GM18508 (cell line): ENCODE measurements at regions not wholly inside any gene's neighbourhood (a gene's known extent, or its start where the extent isn't known, plus 50 kb on each side); places are given as distances from the start of the nearest gene placed in this dataset.
"Not testable (repeated sequence)": the region's sequence is repeated elsewhere in the genome, so short reads cannot be mapped to it uniquely, and the experiment has no call there.

Experiments used
- ATAC-seq: cut with Tn5 transposase; IDR thresholded peaks from one replicate; pipeline ENCODE4 v1.9.1; 2021; ENCODE audit warnings: moderate number of reproducible peaks; ENCODE audit not compliant: insufficient read depth, unreplicated experiment

DNA sequence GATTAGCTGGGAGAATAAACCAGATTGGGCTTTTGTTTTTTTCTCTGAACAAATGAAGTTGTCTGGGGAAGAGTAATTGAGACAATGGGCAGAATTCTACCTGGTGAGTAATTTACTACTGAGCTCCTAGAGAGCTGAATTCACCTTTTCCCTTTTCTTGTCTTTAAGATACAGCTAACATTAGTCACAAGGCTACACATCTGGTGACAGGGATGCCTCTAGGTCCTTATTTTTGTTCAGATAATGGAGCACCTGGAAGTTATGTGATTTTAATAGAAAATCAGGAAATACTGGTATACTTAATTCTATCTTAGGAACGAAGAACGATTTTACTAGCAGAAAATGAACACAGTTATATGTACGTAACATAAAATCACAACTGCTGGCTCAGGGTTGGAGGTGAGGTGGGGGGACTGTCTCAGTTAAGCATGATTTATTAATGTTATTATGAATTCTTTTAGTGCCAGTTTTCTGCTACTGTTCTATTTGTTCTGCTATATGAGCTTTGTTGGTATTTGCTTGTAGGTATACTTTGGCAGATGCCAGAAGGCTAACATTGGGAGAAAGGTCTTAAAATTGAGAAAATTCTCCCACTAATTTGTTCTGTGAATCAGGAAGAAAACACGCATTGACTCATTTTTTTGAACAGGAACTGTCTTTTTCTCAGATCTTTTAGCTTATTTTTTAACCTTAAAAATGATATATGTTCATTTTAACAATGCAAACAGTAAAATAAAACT lies 482.7 kb upstream of the RGS6 start:
- ATAC-seq: no peak

DNA sequence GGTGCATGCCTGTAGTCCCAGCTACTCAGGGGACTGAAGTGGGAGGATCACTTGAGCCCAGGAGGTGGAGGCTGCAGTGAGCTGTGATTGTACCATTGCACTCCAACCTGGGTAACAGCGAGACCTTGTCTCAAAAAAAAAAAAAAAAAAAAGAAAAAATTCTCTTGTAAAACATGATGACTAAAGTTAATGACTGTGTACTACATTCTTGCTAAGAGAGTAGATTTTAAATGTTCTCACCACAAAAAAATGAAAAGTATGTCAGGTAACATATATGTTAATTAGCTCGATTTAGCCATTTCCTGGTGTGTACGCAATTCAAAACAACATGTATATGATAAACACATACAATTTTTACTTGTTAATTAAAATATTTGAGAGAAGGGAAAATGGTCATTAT lies 480.7 kb upstream of the RGS6 start:
- ATAC-seq: no peak

DNA sequence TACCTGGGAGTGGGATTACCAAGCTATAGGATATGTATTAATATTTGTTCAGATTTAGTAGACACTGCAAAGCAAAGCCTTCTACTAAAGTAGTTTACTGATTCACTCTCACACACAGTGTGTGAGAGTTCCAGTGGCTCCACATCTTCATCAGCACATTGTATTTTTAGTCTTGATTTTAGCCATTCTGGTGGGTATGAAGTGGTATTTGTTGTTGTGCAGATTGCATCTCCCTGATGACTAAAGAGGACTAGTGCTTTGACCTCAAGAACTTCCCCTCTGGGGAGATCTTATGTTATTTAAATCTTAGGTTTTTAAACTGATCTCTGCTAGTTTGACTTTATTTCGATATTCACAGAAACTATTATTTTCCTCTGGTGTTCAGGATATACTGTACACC lies 479.7 kb upstream of the RGS6 start:
- ATAC-seq: no peak

DNA sequence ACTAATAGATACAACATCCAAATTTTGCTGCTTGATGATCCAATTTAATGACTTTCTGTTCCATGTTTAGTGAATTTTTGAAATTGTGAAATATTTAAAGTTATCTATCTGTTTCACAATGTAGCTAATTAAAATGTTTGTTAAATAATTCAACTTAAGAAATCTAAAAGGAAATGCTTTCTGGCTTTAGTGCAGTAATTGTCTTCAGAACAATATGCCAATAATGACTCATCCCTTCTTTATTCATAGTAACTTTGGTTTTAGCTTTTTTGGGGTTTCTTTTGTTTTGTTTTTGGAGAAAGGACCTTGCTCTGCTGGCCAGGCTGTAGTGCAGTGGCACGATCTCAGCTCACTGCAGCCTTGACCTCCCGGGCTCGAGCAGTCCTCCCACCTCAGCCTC lies 479.2 kb upstream of the RGS6 start:
- no peak for ATAC-seq

DNA sequence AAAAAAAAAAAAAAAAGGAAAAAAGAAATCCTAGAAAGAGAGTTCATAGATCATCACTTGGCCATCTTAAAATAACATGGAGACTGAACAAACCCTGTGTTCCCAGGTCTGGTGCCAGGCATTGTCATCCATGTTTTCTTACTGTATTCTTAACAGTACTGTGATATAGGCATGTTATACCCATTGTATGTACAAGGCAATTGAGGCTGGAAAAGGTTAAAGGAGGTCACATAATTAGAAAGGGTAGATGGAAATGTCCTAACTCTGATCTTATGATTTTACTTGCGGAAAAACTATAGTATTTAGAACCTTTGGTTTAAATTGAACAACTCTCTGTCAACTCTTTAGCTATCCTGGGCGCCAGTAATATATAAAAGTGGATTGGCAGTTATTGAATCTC lies 478.2 kb upstream of the RGS6 start:
- ATAC-seq: no peak

DNA sequence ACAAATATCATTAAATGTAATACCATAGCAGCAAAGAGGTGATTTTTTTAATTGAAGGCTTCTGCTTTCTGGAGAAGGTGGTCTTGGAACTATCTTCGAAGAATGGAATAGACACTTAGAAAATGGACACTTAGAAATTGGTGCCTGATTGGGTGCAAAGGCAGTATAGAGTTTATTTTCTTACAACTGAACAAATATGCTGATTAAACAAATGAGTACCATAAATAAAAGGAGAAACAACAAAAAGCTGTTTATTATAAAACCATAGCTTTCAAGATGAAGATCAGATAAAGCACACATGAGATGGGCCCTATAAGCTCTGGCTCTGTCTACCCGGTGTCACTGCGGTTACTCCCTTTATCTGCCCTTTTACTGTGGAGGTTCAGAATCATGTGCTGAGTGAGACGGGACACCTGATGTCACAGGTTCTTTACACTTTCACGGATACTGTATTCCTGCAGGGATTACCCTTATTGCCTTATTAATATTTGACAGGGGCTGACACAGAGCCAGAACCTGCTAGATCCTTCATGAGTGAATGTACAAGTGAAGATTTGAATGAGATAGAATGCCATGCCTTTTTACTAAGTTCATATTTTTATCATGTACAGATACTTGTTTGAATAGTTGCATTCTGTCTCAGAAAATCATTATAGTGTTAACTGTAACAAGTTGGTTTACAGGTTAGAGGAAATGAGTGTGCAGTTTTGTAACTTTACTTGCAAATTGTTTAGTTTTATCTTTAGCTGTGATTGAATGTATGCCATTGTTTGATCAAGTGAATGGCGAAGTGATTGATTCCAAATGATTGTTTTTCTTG lies 477.5 kb upstream of the RGS6 start:
- no peak for ATAC-seq

DNA sequence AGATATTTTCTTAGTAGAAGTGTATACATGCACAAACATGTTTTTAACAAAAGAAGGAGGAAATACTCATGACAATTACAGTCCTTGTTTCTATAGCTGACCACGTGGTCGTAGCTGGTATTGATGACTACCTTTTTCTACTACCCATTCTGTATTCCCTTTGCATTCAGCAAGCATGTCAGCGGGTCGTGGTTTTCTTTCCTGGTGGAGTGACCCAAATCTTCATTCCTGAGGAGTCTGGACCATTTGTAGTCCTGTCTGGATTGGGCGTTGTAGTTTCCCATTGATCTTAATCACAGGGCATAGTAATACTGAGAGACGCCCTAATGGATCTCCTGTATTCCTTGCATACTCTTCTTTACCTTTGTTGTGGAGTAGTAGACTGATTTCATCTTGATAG lies 472.1 kb upstream of the RGS6 start:
- no peak for ATAC-seq

DNA sequence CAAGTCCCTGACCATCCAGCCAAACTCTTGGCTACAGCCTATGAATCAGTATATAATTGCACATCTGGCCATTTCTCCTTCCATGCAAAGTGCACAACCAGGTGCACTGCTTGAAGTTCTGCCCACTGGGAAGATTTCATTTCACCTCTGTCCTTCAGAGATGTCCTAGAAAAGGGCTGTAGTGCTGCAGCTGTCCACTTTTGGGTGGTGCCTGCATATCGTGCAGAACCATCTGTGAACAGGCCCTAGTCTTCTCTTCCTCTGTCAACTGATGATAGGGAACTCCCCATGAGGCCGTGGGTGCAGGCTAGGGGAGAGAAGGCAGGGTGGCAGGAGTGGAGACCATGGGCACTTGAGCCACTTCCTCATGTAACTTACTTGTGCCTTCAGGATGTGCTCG lies 470.6 kb upstream of the RGS6 start:
- ATAC-seq: not testable (repeated sequence)

DNA sequence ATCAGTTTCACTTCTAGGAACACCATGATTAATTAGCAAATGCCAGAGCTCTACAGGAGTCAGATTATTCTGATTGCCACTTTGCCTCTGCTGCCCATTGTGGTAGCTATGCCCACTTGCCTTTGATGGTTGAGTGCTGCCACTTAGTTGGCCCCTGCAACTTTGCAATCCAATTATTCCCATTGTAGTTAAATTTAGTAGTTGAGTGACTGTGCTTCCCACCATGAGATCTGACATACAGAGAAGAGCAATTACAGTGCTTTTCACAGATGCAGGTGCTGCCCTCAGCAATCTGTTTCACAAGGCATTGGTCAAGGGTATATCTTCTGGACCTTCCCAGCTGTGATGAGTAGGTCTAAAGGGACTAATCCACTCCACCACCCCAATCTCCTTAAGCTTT lies 468.4 kb upstream of the RGS6 start:
- ATAC-seq: no peak

DNA sequence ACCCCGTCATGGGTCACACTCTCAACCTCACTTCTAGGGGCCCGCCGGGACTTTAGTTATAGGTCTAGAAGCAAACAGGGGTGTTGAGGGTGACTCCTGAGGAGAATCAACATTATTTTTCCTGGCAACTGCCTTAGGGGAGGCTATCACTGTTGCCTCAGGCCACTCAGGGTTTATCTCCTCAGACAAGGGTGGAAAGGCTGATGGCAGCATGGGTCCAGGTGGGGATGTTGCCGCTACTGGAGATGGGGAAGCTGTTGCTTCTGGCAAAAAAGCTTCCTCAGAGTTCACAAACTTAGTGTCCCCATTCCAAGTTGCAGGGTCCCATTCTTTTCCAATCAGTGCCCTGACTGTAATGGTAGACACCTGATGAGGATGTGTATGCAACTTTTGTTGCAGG lies 467.4 kb upstream of the RGS6 start:
- no peak for ATAC-seq

DNA sequence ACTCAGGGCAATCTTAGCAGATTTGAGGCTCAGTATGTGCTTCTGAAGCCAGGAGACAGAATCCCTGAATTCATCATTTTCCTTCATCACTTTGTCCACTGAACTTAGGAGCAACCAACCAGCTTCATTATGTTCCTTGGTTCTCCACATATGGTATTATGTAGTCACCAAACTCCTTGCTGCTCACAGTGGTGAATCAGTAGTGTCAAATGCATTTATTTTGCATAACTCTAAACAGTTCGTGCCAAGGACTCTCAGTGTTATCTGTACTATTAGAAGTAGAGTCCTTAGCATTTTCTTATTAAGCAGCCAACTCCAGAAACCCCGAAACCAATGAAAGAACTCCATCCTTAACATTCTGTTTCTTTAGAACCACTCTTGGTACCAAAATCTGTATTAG lies 466.9 kb upstream of the RGS6 start:
- no peak for ATAC-seq

DNA sequence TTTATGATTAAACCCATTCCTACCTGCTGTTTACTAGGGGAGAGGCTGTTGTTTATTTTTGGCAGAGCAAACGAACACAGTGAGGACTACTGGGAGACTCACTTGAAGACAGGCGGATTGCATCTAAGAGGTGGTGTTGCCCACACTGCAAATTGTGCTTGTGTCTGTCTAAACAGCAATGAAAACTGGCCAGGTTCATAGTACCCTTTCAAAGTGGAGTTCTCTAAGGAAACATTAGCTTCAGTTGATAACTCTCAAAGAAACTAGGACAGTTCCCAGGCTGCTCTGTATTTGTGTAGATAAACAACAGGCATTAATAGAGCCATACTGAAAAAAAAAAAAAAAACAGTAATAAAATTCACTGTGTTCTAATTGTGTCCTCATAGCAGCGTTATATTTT lies 466.0 kb upstream of the RGS6 start:
- no peak for ATAC-seq

DNA sequence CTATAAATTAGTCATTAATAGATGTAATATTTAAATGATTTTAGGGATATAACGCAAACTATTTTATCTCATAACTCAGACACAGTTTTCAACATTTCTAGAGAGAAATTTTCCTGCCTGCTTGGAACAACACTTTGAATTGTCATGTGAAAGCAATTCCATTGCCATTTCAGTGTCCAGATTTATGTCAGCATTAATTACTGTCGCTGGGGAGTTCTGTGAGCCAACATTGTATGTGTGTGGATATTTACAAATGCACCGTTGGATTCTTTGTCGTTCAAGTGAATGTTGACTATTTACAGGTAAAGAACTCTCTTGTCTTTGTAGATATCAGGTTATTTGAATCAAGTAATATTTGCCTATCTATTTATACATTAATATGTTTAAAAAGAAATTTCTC lies 465.3 kb upstream of the RGS6 start:
- no peak for ATAC-seq

DNA sequence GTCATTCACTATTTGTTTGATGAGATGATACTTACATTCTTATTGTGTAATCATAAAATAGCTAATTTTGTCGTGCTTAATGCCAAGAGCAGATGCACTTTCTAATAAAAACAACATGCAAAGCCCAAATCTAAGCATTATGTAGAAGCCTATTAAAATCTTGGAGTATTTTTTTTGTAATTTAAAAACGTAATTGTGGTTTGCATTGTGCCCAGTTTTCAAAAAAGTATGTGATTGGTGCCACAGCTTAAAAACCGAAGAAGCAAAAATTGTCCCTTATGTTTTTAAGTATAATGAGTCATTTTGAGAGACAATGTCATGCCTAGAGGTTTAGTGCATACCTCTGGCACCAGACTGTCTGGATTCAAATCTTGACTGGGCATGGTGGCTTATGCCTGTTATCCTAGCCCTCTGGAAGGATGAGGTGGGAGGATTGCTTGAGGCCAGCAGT lies 464.8 kb upstream of the RGS6 start:
- no peak for ATAC-seq

DNA sequence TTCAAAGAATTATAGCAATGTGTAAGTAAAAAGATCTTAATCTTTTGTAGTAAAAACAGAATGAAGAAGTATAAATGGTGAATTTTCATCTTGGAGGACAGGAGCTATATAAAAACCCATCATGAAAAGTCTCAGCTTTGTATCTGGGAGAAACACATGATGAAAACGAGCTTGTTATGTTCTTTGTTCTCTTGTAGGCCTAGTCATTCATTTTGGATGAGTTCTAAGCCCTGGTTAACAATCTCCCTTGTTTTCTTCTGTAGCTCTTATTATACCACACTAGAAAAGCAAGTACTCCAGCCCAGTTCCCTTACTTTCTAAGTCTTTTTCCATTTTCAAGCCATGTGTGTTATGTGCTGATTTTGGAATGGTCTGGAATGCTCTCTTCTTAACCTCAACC lies 463.5 kb upstream of the RGS6 start:
- ATAC-seq: no peak

DNA sequence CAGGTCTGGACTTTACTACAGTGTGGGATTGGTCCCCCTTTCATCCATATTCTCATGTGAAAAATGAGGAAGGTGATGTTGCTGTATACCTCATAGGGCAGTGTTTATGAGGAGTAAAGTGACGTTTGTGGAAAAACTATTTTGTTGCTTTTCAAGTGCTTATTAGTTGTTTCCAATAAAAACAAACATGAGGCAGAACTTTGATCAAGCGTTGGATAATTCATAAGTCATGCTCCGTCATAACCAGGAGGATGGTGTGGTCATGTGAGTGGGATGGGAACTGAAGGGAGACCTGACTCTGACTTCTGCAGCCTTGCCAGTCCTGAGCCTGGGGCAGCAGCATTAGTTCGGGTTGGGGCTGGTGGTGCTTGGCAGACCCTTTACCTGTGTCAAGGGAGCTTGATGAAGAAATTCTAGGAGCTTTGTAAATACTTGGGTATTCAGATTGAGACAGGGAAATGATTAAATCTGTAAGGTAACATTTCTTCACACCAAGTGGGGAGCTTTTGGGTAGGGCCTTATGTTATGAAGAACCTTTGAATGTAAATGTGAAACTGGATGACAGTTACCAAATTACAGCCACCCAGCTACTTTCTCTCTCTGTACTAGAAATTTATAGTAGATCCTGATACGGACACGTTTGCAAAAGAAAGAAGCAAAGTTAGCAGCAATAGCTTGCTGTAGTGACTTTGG lies 462.4 kb upstream of the RGS6 start:
- no peak for ATAC-seq

DNA sequence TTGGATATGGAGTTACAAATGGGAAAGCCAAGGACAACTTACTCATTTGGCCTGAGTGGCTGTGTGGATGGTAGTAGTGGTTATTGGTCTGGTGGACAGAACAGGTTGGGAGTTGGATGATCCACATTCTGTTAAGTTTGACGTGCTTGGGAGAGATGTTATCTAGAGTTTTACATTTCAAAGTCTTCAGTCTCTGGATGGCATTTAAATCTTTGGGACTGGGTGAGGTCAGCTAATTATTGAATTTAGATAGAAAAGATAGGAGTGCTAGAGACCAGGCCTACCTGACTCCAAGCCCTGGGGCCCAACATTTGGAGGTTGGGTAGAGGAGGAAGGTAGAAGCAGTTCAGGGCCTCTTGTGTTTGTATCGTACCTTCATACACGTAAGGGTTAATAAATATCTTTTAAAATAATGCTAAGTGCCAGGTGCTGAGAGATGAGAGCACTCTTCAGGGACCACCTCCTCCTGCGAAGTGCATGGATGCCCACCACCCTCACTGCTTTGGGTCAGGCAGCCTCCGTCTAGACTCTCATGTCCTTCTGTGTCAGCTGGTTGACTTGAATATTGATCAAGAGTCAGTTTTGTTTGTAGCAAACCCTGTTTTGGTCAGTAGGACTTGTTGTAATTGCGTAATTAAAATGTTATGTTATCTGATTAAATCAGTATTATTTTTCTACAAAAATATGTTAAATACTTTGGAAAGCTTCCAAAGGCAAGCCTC lies 460.4 kb upstream of the RGS6 start:
- no peak for ATAC-seq

DNA sequence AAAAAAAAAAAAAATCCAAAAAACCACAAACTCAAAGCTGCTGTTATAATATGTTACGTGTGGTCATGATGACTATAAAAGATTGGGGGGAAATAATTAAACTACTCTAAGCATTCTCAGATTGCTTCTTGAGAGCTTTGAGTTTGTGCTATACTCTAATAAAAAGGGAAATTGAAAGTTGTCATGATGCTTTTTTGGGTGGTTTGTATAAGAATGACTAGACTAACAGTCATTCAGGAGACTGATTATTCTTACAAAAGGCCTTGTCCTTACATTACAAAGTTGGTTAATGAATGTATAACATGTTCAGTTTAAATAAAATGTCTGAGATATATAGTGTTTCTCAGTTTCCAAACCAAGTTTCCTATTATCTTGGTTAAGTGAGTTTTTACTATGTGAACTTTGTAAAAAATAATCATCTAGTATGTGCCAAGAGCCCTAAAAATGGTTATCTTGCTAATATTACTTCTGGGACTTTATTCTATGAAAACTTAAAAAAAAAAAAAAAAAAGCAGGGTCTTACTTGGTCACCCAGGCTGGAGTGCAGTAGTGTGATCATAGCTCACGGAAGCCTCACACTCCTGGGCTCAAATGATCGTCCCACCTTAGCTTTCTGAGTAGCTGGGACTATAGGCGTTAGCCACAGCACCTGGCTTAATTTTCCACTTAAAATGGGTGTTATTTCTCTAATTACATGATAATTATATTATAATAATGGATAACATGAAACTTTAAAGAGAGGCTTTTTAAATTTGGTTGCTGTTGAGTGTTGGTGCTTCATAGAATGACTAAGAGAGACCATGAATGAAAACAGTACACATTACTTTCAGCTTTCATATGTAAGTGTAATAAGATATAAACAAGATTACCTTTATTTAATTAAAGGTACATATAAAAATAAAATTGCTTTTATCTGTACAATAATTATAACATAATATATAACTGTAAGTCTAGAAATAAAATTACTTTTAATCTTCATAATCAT lies 459.6 kb upstream of the RGS6 start:
- ATAC-seq: no peak

DNA sequence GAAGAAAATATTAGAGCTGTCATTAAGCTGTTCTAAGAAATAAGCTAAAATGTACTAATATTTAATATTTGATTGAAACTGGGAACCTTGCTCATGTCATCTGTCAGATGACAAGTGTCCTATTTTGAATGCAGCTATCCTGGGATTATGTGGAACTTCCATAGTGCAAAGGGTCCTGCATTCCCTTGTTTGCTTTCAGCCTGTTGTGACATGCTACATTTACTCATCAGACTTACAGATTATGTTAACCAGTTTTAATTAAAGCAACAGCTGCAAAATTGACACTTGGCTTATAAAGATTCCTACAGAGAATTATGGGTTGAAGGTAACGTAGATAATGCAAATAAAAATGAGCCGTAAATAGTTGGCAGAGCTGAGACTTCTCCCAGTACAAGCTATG lies 458.4 kb upstream of the RGS6 start:
- no peak for ATAC-seq
